ENCODE measurements at regions not wholly inside any gene's neighbourhood (a gene's known extent, or its start where the extent isn't known, plus 50 kb on each side); places are given as distances from the start of the nearest gene placed in this dataset.
"Not testable (repeated sequence)": the region's sequence is repeated elsewhere in the genome, so short reads cannot be mapped to it uniquely, and the experiment has no call there.

- TF ChIP-seq CTCF, POLR2A (IDR thresholded peaks at IDR 0.05): not testable (repeated sequence)
Observed at GRCh38 chr1:55514571-55514970, 299.4 kb upstream of the USP24 start.

All from ovary (tissue), 3 donors.